T-helper 17 cell (primary cell): ENCODE measurements at regions not wholly inside any gene's neighbourhood (a gene's known extent, or its start where the extent isn't known, plus 50 kb on each side); places are given as distances from the start of the nearest gene placed in this dataset.
A peak's percentile ranks its signal among the peaks of the same experiment; 100 is the strongest.

Source experiments
- ATAC-seq: fragments of 150-1000 bp; cut with Tn5 transposase; 2 replicates; pipeline ENCODE4 v1.10.0; 2021; ENCODE audit warnings: mild to moderate bottlenecking, moderate library complexity
- DNase-seq, 3 donors: peaks; one replicate each; pipeline versions ENCODE4 v3.0.0 to v3.0.0-alpha.2; 2020 to 2021
- H3K9me3 ChIP-seq: one replicate; pipeline ENCODE4 v1.7.0; 2013; ENCODE audit warnings: low read length, mild to moderate bottlenecking; ENCODE audit not compliant: control insufficient read depth, poor library complexity, severe bottlenecking
- H3K27ac Mint-ChIP-seq: one replicate; pipeline ENCODE4 v1.8.0; 2022; ENCODE audit warnings: mild to moderate bottlenecking, moderate library complexity, mixed read lengths
- H3K27me3 Mint-ChIP-seq: one replicate; pipeline ENCODE4 v1.8.0; 2022; ENCODE audit warnings: mixed read lengths
- H3K36me3 Mint-ChIP-seq: one replicate; pipeline ENCODE4 v1.8.0; 2022; ENCODE audit warnings: low read depth, mixed read lengths
- H3K4me1 Mint-ChIP-seq: one replicate; pipeline ENCODE4 v1.8.0; 2022; ENCODE audit warnings: mild to moderate bottlenecking, mixed read lengths
- H3K4me3 Mint-ChIP-seq: one replicate; pipeline ENCODE4 v1.8.0; 2022; ENCODE audit warnings: mild to moderate bottlenecking, moderate library complexity, mixed read lengths

GRCh38 chr15:81432179-81432578 lies 58.2 kb upstream of the TMC3 start:
- H3K27me3 Mint-ChIP-seq, result peaks cover 52% of the 10 kb centered on the region
- ATAC-seq (no peak), DNase-seq (no peak)
- no peaks in the 10 kb centered on the region for H3K4me1 Mint-ChIP-seq
- no peaks in the 10 kb centered on the region for H3K9me3 ChIP-seq
- no peaks in the 10 kb centered on the region for H3K36me3 Mint-ChIP-seq
- H3K27ac Mint-ChIP-seq, result no peak overlapping the region
- no peak overlapping the region for H3K4me3 Mint-ChIP-seq

GRCh38 chr15:81427176-81427575 lies 53.2 kb upstream of the TMC3 start:
- H3K4me1 Mint-ChIP-seq, result no peaks in the 10 kb centered on the region
- DNase-seq (no peak), ATAC-seq (no peak)
- H3K4me3 Mint-ChIP-seq, result no peak overlapping the region
- H3K27me3 Mint-ChIP-seq, result peaks cover 16% of the 10 kb centered on the region
- H3K27ac Mint-ChIP-seq, result peak overlapping the region; percentile 56
- H3K36me3 Mint-ChIP-seq, result no peaks in the 10 kb centered on the region
- H3K9me3 ChIP-seq, result no peaks in the 10 kb centered on the region

- DNase-seq, result no peak
- no peak for ATAC-seq
- no peak overlapping the region for H3K27ac Mint-ChIP-seq
- H3K36me3 Mint-ChIP-seq, result no peaks in the 10 kb centered on the region
- peaks cover 12% of the 10 kb centered on the region for H3K27me3 Mint-ChIP-seq
- no peak overlapping the region for H3K4me3 Mint-ChIP-seq
- H3K9me3 ChIP-seq, result no peaks in the 10 kb centered on the region
- H3K4me1 Mint-ChIP-seq, result no peaks in the 10 kb centered on the region
Observed at GRCh38 chr15:81425905-81426304, 51.9 kb upstream of the TMC3 start.
